Activated naive CD4-positive, alpha-beta T cell treated with anti-CD3 and anti-CD28 coated beads, Interleukin-2, amount 50 U/mL, for 24 hours (primary cell): ENCODE measurements at regions not wholly inside any gene's neighbourhood (a gene's known extent, or its start where the extent isn't known, plus 50 kb on each side); places are given as distances from the start of the nearest gene placed in this dataset.

ENCODE experiments used
- H3K27ac Mint-ChIP-seq: one replicate; pipeline ENCODE4 v1.8.0; 2021; ENCODE audit warnings: mild to moderate bottlenecking, mixed read lengths
- H3K27me3 Mint-ChIP-seq: one replicate; pipeline ENCODE4 v1.8.0; 2021; ENCODE audit warnings: mixed read lengths
- H3K36me3 Mint-ChIP-seq: one replicate; pipeline ENCODE4 v1.8.0; 2021; ENCODE audit warnings: mixed read lengths
- H3K4me1 Mint-ChIP-seq: one replicate; pipeline ENCODE4 v1.8.0; 2021; ENCODE audit warnings: mixed read lengths
- H3K4me3 Mint-ChIP-seq: one replicate; pipeline ENCODE4 v1.8.0; 2021; ENCODE audit warnings: mild to moderate bottlenecking, mixed read lengths
- H3K9me3 Mint-ChIP-seq: one replicate; pipeline ENCODE4 v1.8.0; 2021; ENCODE audit warnings: mixed read lengths

DNA sequence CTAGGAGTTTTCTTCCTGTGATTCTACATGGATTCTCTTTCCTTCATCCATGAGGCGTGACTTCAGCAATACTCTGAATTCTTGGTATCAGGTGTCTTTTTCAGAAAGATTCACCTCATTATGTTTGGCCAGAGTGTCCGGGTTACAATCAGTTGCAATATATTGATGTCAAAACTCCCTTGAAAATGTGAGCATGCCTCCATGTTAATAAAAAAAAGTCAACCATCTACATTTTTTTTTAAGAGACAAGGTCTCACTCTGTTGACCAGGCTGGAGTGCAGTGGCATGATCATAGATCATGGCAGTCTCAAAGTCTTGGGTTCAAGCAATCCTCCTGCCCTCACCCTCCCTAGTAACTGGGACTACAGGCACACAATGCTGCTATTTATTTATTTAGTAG, 80.9 kb upstream of the NEUROD1 start:
- Mint-ChIP-seq H3K36me3 (no peaks in the 10 kb centered on the region), H3K4me3 (no peak overlapping the region), H3K9me3 (no peaks in the 10 kb centered on the region), H3K4me1 (no peaks in the 10 kb centered on the region), H3K27me3 (no peaks in the 10 kb centered on the region), H3K27ac (no peak overlapping the region)

DNA sequence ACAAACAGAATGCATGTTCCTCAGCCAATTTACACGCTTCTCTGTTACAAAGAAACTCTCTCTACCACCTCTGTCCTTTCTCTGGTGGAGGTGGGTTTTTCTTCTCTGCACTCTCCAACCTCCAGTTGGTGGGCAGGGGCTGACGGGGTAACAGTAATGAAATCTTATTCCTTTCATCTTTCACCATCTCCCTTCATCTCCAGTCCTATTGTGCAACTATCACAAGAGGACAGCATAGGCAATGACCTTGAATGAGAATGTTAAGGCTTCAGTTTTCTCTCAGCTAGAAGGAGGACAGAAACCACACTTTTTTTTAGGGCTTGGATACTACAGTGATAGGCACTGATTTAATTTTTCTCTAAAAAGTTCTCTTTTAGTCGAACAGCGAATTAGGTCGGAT, 81.7 kb upstream of the NEUROD1 start:
- Mint-ChIP-seq H3K9me3 (no peaks in the 10 kb centered on the region), H3K4me3 (no peak overlapping the region), H3K36me3 (no peaks in the 10 kb centered on the region), H3K27me3 (no peaks in the 10 kb centered on the region), H3K4me1 (no peaks in the 10 kb centered on the region), H3K27ac (no peak overlapping the region)

DNA sequence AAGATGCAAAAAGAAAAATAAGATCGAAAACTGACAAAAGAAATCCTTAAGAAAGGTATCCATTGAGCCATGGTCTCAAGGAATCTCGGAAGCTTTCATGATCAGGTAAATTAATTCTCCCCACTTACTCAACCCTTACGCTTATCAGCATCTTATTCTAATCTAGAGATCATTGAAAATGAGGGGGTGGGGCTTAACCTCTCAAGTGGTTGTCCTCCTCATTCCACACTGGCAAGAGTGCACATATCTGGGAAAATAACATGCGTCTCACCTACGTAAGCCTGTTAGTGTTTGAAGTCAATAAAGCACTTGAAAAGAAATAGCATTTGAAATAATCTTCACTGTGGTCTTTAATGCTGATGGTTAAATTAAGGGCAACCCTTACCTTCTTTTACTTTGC, 82.5 kb upstream of the NEUROD1 start:
- Mint-ChIP-seq H3K4me1 (no peaks in the 10 kb centered on the region), H3K9me3 (no peaks in the 10 kb centered on the region), H3K4me3 (no peak overlapping the region), H3K27ac (no peak overlapping the region), H3K27me3 (no peaks in the 10 kb centered on the region), H3K36me3 (no peaks in the 10 kb centered on the region)

DNA sequence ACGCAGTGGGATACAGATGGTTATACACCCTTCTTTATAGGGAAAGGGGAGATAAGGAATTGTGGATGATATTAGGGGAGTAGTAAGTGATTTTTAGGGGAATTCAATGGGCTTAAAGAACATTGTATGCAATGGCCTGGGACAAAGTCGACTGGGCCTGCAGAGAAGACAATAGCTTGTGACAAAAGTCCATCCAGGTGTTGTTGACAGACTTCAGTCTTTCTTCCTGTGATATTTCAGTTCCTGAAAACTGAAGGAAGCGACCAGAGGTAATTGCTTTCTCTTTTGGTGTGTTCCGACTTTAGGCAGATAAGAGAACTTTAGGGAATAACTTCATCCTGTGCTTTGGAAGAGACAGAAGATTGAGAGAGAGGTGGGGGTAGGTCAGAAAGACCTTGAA, 83.1 kb upstream of the NEUROD1 start:
- Mint-ChIP-seq H3K36me3 (no peaks in the 10 kb centered on the region), H3K27ac (no peak overlapping the region), H3K27me3 (no peaks in the 10 kb centered on the region), H3K9me3 (no peaks in the 10 kb centered on the region), H3K4me1 (no peaks in the 10 kb centered on the region), H3K4me3 (no peak overlapping the region)

DNA sequence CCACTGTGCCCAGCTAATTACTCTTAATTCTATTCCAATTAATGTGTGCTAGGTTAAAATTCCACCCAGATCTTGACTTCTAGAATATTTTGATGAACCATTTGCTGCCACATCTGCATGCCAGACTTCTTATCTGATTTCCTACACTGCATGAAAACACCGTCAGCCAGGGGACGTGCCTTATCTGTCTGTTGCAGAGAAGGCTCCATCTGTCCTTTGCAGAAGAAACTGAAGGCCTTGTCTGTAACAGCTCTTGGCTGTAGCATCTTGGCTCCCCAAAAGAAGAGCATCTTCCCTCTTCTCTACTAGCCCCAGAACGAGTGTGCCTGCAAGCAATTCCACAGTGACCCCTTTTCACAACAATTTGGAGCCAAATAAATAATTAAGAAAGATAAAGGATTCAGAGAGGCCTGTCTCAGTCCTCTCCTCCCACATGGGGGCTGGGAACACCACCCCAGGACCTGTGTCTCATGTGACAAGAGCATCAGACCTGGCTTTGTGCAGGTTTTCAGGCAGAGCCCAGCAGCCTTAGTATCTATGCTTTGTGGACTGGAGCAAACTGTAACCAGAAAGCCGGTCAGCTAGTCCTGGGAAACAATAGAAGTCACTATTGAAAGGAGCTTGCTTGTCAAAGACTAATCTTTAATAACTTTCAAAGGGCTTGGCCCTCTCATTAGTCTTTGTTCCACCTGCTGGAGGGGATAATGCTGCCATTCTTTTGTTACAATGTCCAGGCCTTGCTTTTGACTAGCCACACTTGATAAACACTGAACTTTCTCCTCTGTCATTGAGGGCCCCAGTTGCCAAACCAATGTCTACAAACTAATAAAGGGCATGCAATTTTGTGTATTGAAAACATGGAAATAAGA, 84.0 kb upstream of the NEUROD1 start:
- no peaks in the 10 kb centered on the region for H3K36me3 Mint-ChIP-seq
- no peaks in the 10 kb centered on the region for H3K27me3 Mint-ChIP-seq
- H3K9me3 Mint-ChIP-seq: no peaks in the 10 kb centered on the region
- H3K4me3 Mint-ChIP-seq: no peak overlapping the region
- no peak overlapping the region for H3K27ac Mint-ChIP-seq
- H3K4me1 Mint-ChIP-seq: no peaks in the 10 kb centered on the region

DNA sequence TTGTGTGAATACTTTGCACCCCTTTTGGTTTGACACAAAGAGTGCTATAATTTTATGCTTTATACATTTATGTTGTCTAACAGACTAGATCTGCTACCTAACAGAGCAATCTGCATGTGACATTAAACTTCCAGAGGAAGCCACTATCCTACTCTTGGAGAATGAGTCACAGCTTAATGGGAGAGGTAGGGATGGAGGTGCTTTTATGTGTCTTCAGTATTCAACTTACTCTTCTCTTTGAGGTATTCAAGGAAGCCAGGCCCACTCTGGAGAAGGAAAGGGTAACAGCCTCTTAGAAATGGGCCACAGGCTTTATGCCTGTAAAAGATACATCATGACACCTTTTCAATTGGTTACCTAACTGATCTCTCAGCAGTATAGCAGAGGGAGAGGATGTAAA, 85.8 kb upstream of the NEUROD1 start:
- H3K4me3 Mint-ChIP-seq: no peak overlapping the region
- H3K27me3 Mint-ChIP-seq: no peaks in the 10 kb centered on the region
- no peaks in the 10 kb centered on the region for H3K36me3 Mint-ChIP-seq
- no peaks in the 10 kb centered on the region for H3K9me3 Mint-ChIP-seq
- H3K4me1 Mint-ChIP-seq: no peaks in the 10 kb centered on the region
- H3K27ac Mint-ChIP-seq: no peak overlapping the region

DNA sequence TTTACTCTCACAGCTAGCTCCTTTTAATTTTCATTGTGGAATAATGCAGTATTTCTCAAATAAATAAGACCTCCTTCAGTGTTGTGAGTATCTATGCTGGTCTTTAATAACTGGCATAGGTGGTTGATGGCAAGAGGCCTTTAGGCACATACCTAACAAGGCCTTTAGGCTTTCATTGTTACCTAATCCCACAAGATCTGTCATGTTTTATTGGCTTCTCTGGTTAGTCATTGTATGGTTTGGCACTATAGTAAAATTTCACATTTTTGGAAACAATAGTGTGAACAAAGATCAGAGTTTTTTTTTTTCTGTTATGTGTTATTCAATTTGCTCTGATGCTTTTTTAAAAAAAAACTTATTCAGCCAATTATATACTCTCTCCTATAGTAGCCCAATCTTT, 89.8 kb upstream of the NEUROD1 start:
- Mint-ChIP-seq H3K4me1 (no peaks in the 10 kb centered on the region), H3K4me3 (no peak overlapping the region), H3K27me3 (peaks cover 4% of the 10 kb centered on the region), H3K27ac (no peak overlapping the region), H3K9me3 (no peaks in the 10 kb centered on the region), H3K36me3 (no peaks in the 10 kb centered on the region)

DNA sequence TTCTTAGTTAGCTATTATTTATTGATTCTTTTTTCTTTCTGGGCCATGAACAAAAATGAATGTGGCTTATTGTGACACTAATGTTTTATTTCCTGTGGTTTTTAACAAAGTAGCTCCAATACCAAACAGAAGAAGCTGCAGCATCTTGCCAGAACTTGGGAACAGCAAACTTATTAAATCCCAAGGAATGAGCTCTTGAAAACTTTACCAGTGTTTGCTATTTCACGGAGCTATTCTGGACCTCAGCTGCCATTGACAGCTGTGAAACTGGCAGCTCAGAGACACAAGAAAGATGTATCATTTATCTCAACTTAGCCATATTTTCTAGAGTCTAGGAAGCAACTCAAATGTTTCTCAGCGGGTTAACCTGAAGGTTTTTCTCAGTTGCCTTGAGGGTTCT, 91.0 kb upstream of the NEUROD1 start:
- H3K4me3 Mint-ChIP-seq: no peak overlapping the region
- peaks cover 4% of the 10 kb centered on the region for H3K27me3 Mint-ChIP-seq
- no peaks in the 10 kb centered on the region for H3K36me3 Mint-ChIP-seq
- no peaks in the 10 kb centered on the region for H3K9me3 Mint-ChIP-seq
- no peaks in the 10 kb centered on the region for H3K4me1 Mint-ChIP-seq
- H3K27ac Mint-ChIP-seq: no peak overlapping the region

DNA sequence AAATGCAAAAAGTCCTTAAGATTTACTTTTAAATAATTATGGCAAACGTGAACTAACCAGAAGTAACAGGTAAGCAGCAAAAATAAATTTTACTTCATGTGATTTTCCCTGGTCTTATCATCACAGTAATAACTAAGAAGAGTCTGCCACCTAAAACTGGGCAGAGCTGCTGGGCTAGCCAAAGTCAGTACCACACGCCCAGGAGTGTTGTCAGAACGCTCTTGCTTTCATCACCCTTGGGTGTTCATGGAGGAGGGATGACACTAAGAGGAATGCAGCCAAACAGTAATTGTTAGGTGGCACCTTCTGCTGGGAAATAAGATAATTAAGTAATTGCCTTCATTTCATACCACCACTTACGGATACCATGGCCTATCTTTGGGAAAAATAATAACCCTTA, 92.0 kb upstream of the NEUROD1 start:
- peaks cover 4% of the 10 kb centered on the region for H3K27me3 Mint-ChIP-seq
- H3K27ac Mint-ChIP-seq: no peak overlapping the region
- H3K9me3 Mint-ChIP-seq: no peaks in the 10 kb centered on the region
- no peaks in the 10 kb centered on the region for H3K36me3 Mint-ChIP-seq
- no peaks in the 10 kb centered on the region for H3K4me1 Mint-ChIP-seq
- no peak overlapping the region for H3K4me3 Mint-ChIP-seq

DNA sequence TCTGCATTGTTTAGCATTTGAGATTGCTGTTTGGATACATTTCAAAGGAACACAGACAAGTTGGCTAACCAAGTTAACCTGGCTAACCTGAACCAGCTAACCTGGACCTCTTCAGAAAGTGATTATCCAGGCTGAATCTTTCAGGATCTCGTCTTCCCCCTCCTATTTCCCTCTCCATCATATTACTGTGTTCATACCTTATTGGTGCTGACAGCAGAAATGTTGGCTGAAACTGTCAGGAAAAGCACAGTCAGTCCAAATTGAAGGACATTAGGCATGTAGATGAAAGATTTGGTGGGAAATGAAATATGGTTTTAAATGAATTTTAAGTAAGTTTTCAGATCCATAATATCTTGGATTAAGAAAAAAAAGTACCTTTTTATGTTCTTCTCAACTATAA, 92.5 kb upstream of the NEUROD1 start:
- Mint-ChIP-seq H3K36me3 (no peaks in the 10 kb centered on the region), H3K9me3 (no peaks in the 10 kb centered on the region), H3K27ac (no peak overlapping the region), H3K4me3 (no peak overlapping the region), H3K27me3 (peaks cover 4% of the 10 kb centered on the region), H3K4me1 (no peaks in the 10 kb centered on the region)

DNA sequence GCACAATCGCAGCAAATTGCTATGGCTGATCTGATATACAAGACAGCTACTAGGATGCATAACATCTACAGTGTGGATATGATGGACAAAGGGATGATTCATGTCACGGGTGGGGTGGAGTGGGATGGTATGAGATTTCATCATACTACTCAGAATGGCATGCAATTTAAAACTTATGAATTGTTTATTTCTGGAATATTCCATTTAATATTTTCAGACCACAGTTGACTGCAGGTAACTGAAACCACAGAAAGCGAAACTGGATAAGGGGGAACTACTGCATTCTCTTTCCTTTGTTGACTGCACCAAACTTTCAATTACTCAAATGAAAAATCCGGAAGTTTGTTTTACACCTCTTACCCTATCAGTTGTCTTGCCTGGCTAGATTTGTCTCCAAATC, 94.4 kb upstream of the NEUROD1 start:
- Mint-ChIP-seq H3K27me3 (peaks cover 4% of the 10 kb centered on the region), H3K4me1 (no peaks in the 10 kb centered on the region), H3K9me3 (no peaks in the 10 kb centered on the region), H3K4me3 (no peak overlapping the region), H3K27ac (no peak overlapping the region), H3K36me3 (no peaks in the 10 kb centered on the region)

DNA sequence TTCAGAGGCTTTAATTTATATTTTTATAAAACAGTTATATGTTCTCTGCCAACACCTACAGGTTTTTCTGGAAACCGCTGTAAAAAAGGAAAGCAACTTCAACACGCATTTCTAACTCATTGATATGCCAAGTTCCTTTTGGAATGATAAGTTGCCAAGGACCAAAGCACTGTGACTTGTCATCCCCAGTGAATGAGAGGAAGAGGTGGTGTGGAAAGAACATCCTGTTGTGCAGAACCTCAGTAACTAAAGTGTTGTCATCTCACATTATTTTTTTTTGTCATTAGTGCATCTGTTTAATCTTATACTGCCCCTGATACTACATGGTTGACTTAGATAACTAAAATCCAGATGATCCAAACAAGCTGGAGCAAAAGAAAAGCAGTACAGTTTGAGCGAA, 96.0 kb upstream of the NEUROD1 start:
- Mint-ChIP-seq H3K9me3 (no peaks in the 10 kb centered on the region), H3K27me3 (peaks cover 4% of the 10 kb centered on the region), H3K4me3 (no peak overlapping the region), H3K4me1 (no peaks in the 10 kb centered on the region), H3K27ac (no peak overlapping the region), H3K36me3 (no peaks in the 10 kb centered on the region)

DNA sequence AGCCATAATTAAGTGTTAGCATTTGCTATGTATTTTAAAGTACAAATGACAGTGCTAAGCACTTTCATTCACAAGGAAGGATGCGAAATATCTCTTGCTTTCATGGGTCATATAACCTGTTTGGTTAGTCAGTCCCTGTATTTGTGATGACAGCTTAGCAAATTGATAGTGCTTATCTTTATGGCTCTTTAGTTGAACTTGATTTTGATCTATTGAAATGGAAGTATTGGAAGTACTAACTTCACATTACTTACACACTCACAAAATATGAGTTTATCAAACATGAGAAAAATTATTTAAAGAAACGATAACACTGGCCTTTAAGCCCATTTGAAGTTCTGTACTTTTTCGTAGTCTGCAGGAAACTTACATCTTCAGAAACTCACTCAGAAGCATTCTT, 97.4 kb upstream of the NEUROD1 start:
- no peaks in the 10 kb centered on the region for H3K9me3 Mint-ChIP-seq
- no peak overlapping the region for H3K4me3 Mint-ChIP-seq
- H3K27me3 Mint-ChIP-seq: no peaks in the 10 kb centered on the region
- no peaks in the 10 kb centered on the region for H3K36me3 Mint-ChIP-seq
- H3K4me1 Mint-ChIP-seq: no peaks in the 10 kb centered on the region
- H3K27ac Mint-ChIP-seq: no peak overlapping the region

DNA sequence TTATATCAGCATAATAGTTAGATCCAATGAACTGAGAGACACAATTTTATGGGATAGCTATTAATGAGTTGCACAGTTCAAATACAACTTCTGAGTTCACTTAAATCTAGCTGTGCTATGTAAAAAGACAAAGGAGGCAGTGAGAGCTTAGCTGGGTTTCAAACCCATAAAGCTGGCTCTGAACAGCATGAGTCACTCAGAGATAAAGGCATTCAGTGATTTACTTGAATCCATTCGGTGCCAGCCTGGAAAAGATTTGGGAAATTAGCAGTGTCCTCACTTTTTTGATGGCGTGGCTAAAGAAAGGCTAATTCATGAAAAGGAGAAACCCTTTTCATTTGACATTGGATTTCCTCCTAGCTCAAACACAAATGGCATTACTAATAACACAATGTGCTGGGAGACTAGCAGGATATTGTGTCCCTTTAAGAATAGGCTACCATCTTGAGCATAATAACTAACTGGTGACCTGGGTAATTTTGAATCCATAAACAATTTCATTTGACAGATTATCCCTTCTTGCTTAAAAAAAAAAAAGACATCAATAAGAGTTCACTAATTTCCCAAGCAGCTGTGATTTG, 98.4 kb upstream of the NEUROD1 start:
- no peaks in the 10 kb centered on the region for H3K9me3 Mint-ChIP-seq
- no peaks in the 10 kb centered on the region for H3K4me1 Mint-ChIP-seq
- H3K27ac Mint-ChIP-seq: no peak overlapping the region
- no peaks in the 10 kb centered on the region for H3K36me3 Mint-ChIP-seq
- H3K4me3 Mint-ChIP-seq: no peak overlapping the region
- H3K27me3 Mint-ChIP-seq: no peaks in the 10 kb centered on the region

DNA sequence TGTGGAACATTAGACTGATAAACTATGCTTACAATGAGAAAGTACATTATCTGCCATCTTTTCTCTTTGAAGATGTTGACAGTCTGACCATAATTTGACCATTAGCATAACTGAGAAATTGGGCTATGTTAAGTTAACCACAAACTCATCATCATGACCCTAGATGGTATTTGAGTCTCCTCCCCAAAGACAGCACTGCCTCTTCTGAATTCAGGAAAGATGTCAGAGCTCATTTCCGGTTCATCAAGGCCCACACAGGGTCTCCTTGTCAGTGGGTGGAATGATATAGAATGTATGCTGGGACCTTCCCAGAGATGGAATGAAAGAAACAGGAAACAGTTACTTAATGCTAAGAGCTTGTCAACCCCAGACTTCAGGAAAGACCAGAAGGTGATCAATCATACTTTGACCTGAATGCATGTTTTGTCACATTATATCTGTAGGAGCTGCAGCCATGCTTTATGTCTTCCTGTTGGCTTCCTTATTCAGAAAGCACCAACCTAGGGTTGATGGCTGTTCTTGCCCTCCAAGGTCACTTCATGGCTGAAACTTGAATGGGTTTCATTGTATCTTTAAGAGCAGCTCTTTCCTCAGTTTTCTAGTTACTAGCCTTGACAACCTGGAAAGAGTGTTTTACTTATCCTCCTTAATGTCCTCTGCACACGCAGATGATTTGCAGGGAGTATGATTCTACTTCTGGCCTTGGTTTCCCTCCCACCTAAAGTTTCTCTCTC, 99.1 kb upstream of the NEUROD1 start:
- Mint-ChIP-seq H3K9me3 (no peaks in the 10 kb centered on the region), H3K4me3 (no peak overlapping the region), H3K27ac (no peak overlapping the region), H3K27me3 (no peaks in the 10 kb centered on the region), H3K36me3 (no peaks in the 10 kb centered on the region), H3K4me1 (no peaks in the 10 kb centered on the region)

DNA sequence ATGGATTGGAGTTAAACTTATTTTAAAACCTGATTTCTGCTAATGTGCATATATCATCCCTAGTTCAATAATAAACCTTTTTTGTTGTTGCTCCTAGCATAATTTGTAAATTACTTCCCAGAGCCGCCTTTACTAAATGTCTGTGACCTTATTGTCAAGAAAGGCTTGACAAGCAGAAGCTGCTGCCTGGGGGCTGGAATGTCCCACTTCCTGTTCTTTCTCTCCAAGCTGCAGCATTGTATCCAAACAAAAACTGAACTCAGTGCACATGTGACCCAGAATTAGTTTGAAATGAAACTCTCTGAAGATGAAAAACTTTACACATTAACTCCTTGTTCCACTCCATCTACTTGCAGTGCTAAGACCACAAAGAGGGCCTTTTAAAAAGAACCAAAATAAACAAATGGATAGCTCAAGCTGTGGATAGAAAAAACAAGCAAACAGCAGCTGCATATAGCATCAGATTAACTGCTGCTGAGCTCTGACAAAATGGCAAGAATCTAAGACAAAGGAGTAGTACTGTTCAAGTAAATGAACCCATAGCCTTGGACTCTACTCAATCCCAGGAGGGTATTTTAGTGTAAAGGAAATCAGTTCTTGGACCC, 99.8 kb upstream of the NEUROD1 start:
- Mint-ChIP-seq H3K4me3 (no peak overlapping the region), H3K27me3 (no peaks in the 10 kb centered on the region), H3K4me1 (no peaks in the 10 kb centered on the region), H3K9me3 (no peaks in the 10 kb centered on the region), H3K27ac (no peak overlapping the region), H3K36me3 (no peaks in the 10 kb centered on the region)
